ENCODE measurements at regions not wholly inside any gene's neighbourhood (a gene's known extent, or its start where the extent isn't known, plus 50 kb on each side); places are given as distances from the start of the nearest gene placed in this dataset.

DNA sequence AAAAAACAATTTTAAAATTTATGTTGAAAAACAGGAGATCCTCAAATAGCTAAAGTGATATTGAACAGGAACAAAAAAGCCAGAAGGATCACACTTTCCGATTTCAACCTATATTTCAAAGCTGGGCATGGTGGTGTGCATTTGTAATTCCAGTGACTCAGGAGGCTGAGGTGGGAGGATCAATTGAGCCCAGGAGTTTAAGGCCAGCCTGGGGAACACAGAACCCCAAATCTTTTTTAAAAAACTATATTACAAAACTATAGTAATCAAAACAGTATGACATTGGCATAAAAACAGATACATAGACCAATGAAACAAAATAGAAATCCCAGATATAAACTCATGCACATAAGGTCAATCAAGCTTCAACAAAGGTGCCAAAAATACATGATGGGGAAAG, 68.4 kb downstream of the MEX3B start:
- H3K4me2 ChIP-seq (ENCODE audit: low read length) = no peak overlapping the region
- no peaks in the 10 kb centered on the region for H3K79me2 ChIP-seq (ENCODE audit: control insufficient read depth, insufficient read depth, low read length, poor library complexity)
- no peaks in the 10 kb centered on the region for H3K36me3 ChIP-seq (ENCODE audit: control insufficient read depth in 1 of 2, insufficient read depth in 2 of 2, low read length in 2 of 2)
- no peak overlapping the region for H2AFZ ChIP-seq (ENCODE audit: insufficient read depth, low read length, poor library complexity)
- no peak for DNase-seq
- H3K27ac ChIP-seq (ENCODE audit: low read depth, low read length) = no peak overlapping the region
- no CpG with 5 or more reads among the region's 1 CpG for WGBS (ENCODE audit: extremely low coverage, insufficient coverage, insufficient read length)
- no peak overlapping the region for H3K4ac ChIP-seq (ENCODE audit: low read depth, low read length)
- no peaks in the 10 kb centered on the region for H3K4me1 ChIP-seq (ENCODE audit: control insufficient read depth in 1 of 2, insufficient read depth in 2 of 2, low read length in 2 of 2)
- H3K14ac ChIP-seq (ENCODE audit: low read length) = no peak overlapping the region
- H2BK5ac ChIP-seq (ENCODE audit: low read depth, low read length, poor library complexity) = no peak overlapping the region
- H3K9me3 ChIP-seq (ENCODE audit: insufficient read depth, low read depth, low read length) = no peaks in the 10 kb centered on the region
- no peaks in the 10 kb centered on the region for H3K79me1 ChIP-seq (ENCODE audit: low read length)
- no peak overlapping the region for H2BK120ac ChIP-seq (ENCODE audit: insufficient read depth, low read length, poor library complexity)
- no peak overlapping the region for H3K4me3 ChIP-seq (ENCODE audit: low read depth, low read length)
- H4K8ac ChIP-seq (ENCODE audit: low read depth, low read length) = no peak overlapping the region
- H2BK12ac ChIP-seq (ENCODE audit: low read length) = no peak overlapping the region
- no peak overlapping the region for H4K91ac ChIP-seq (ENCODE audit: low read depth, low read length)
- H3K23ac ChIP-seq (ENCODE audit: low read length) = no peak overlapping the region
- no peak overlapping the region for H3K18ac ChIP-seq (ENCODE audit: low read length)
- H3K9ac ChIP-seq (ENCODE audit: low read length) = no peak overlapping the region
- no peaks in the 10 kb centered on the region for H3K27me3 ChIP-seq (ENCODE audit: insufficient read depth, low read length)
- H2AK5ac ChIP-seq (ENCODE audit: low read length) = no peak overlapping the region
- no peak overlapping the region for H4K12ac ChIP-seq (ENCODE audit: low read depth, low read length)

DNA sequence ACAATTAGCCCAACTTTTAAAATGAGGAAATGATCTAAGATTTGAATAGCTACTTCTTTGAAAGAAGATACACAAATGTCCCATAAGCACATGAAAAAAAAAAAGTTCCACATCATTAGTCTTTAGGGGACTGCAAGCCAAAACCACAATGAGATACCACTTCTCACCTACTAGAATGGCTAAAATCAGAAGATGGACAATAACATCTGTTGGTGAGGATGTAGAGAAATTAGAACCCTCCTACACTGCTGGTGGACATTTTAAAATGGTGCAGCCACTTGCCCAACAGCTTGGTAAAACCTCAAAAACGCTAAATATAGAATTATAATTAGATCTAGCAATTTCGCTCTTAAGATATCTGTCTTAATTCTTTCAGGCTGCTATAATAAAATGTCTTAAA, 77.1 kb downstream of the MEX3B start:
- no peak overlapping the region for H3K4me3 ChIP-seq (ENCODE audit: low read depth, low read length)
- no peak overlapping the region for H4K8ac ChIP-seq (ENCODE audit: low read depth, low read length)
- no peaks in the 10 kb centered on the region for H3K79me1 ChIP-seq (ENCODE audit: low read length)
- no peaks in the 10 kb centered on the region for H3K79me2 ChIP-seq (ENCODE audit: control insufficient read depth, insufficient read depth, low read length, poor library complexity)
- no peak overlapping the region for H2BK5ac ChIP-seq (ENCODE audit: low read depth, low read length, poor library complexity)
- H4K91ac ChIP-seq (ENCODE audit: low read depth, low read length) = no peak overlapping the region
- no peaks in the 10 kb centered on the region for H3K4me1 ChIP-seq (ENCODE audit: control insufficient read depth in 1 of 2, insufficient read depth in 2 of 2, low read length in 2 of 2)
- H2BK120ac ChIP-seq (ENCODE audit: insufficient read depth, low read length, poor library complexity) = no peak overlapping the region
- H2BK12ac ChIP-seq (ENCODE audit: low read length) = no peak overlapping the region
- H3K27ac ChIP-seq (ENCODE audit: low read depth, low read length) = no peak overlapping the region
- no peak overlapping the region for H2AK5ac ChIP-seq (ENCODE audit: low read length)
- no peak overlapping the region for H2AFZ ChIP-seq (ENCODE audit: insufficient read depth, low read length, poor library complexity)
- no peaks in the 10 kb centered on the region for H3K9me3 ChIP-seq (ENCODE audit: insufficient read depth, low read depth, low read length)
- no peak overlapping the region for H3K18ac ChIP-seq (ENCODE audit: low read length)
- H3K14ac ChIP-seq (ENCODE audit: low read length) = no peak overlapping the region
- H3K23ac ChIP-seq (ENCODE audit: low read length) = no peak overlapping the region
- no peaks in the 10 kb centered on the region for H3K27me3 ChIP-seq (ENCODE audit: insufficient read depth, low read length)
- no peak overlapping the region for H3K4me2 ChIP-seq (ENCODE audit: low read length)
- peaks cover 0 to 4% of the 10 kb centered on the region in 2 experiments for H3K36me3 ChIP-seq (ENCODE audit: control insufficient read depth in 1 of 2, insufficient read depth in 2 of 2, low read length in 2 of 2)
- H4K12ac ChIP-seq (ENCODE audit: low read depth, low read length) = no peak overlapping the region
- no peak for DNase-seq
- H3K4ac ChIP-seq (ENCODE audit: low read depth, low read length) = no peak overlapping the region
- no CpG with 5 or more reads among the region's 2 CpGs for WGBS (ENCODE audit: extremely low coverage, insufficient coverage, insufficient read length)
- H3K9ac ChIP-seq (ENCODE audit: low read length) = no peak overlapping the region

DNA sequence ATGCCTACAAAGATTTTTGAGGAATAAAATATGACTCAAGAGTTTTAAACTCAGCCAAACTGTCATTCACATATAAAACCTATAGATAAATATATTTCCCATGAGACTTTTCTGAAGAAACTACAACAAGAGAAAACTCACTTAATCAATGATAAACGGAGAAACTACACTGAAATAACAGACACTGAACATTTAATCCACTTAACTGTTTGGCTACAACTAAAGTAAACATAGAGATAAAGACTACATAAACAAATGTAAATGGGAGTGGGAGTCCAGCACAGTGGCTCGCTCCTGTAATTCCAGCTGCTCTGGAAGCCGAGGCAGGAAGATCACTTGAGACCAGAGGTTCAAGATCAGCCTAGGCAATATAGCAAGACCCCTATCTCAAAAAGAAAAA, 79.2 kb downstream of the MEX3B start:
- no peak overlapping the region for H2BK120ac ChIP-seq (ENCODE audit: insufficient read depth, low read length, poor library complexity)
- H3K4me2 ChIP-seq (ENCODE audit: low read length) = no peak overlapping the region
- H3K9me3 ChIP-seq (ENCODE audit: insufficient read depth, low read depth, low read length) = no peaks in the 10 kb centered on the region
- H3K36me3 ChIP-seq (ENCODE audit: control insufficient read depth in 1 of 2, insufficient read depth in 2 of 2, low read length in 2 of 2) = peaks cover 0 to 4% of the 10 kb centered on the region in 2 experiments
- DNase-seq = no peak
- H2BK12ac ChIP-seq (ENCODE audit: low read length) = no peak overlapping the region
- H3K79me1 ChIP-seq (ENCODE audit: low read length) = no peaks in the 10 kb centered on the region
- H2AFZ ChIP-seq (ENCODE audit: insufficient read depth, low read length, poor library complexity) = no peak overlapping the region
- no peak overlapping the region for H4K91ac ChIP-seq (ENCODE audit: low read depth, low read length)
- H3K23ac ChIP-seq (ENCODE audit: low read length) = no peak overlapping the region
- no peak overlapping the region for H4K12ac ChIP-seq (ENCODE audit: low read depth, low read length)
- no peak overlapping the region for H2BK5ac ChIP-seq (ENCODE audit: low read depth, low read length, poor library complexity)
- H3K4me1 ChIP-seq (ENCODE audit: control insufficient read depth in 1 of 2, insufficient read depth in 2 of 2, low read length in 2 of 2) = no peaks in the 10 kb centered on the region
- no peak overlapping the region for H3K27ac ChIP-seq (ENCODE audit: low read depth, low read length)
- H4K8ac ChIP-seq (ENCODE audit: low read depth, low read length) = no peak overlapping the region
- no peak overlapping the region for H3K14ac ChIP-seq (ENCODE audit: low read length)
- no peaks in the 10 kb centered on the region for H3K79me2 ChIP-seq (ENCODE audit: control insufficient read depth, insufficient read depth, low read length, poor library complexity)
- H3K4me3 ChIP-seq (ENCODE audit: low read depth, low read length) = no peak overlapping the region
- no peak overlapping the region for H3K18ac ChIP-seq (ENCODE audit: low read length)
- no peak overlapping the region for H2AK5ac ChIP-seq (ENCODE audit: low read length)
- no CpG with 5 or more reads among the region's 3 CpGs for WGBS (ENCODE audit: extremely low coverage, insufficient coverage, insufficient read length)
- H3K27me3 ChIP-seq (ENCODE audit: insufficient read depth, low read length) = no peaks in the 10 kb centered on the region
- H3K4ac ChIP-seq (ENCODE audit: low read depth, low read length) = no peak overlapping the region
- H3K9ac ChIP-seq (ENCODE audit: low read length) = no peak overlapping the region

DNA sequence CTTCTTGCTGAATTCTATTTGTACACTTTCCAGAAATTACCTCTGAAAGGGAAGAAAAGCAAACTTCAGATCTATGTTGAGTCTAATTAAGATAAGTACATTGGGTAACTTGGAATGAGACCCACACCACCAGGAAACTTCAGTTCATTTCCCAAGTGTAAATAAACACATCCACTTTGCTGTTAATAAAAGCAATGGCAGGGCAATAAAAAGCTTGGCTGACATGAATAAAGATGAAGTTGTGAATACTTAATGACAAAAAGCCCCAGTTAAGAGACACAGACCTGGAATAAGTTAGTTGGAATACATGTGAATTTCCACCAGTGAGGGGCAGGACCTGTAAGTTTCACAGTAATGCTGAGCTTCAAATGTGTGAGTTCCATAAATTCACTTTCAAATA, 83.3 kb downstream of the MEX3B start:
- H4K91ac ChIP-seq (ENCODE audit: low read depth, low read length) = no peak overlapping the region
- H3K23ac ChIP-seq (ENCODE audit: low read length) = no peak overlapping the region
- H3K36me3 ChIP-seq (ENCODE audit: control insufficient read depth in 1 of 2, insufficient read depth in 2 of 2, low read length in 2 of 2) = peaks cover 0 to 4% of the 10 kb centered on the region in 2 experiments
- DNase-seq = no peak
- no peak overlapping the region for H2BK120ac ChIP-seq (ENCODE audit: insufficient read depth, low read length, poor library complexity)
- no peak overlapping the region for H4K8ac ChIP-seq (ENCODE audit: low read depth, low read length)
- H3K27me3 ChIP-seq (ENCODE audit: insufficient read depth, low read length) = no peaks in the 10 kb centered on the region
- H2AFZ ChIP-seq (ENCODE audit: insufficient read depth, low read length, poor library complexity) = no peak overlapping the region
- no peaks in the 10 kb centered on the region for H3K79me1 ChIP-seq (ENCODE audit: low read length)
- H3K4me2 ChIP-seq (ENCODE audit: low read length) = no peak overlapping the region
- H3K18ac ChIP-seq (ENCODE audit: low read length) = no peak overlapping the region
- no peak overlapping the region for H3K14ac ChIP-seq (ENCODE audit: low read length)
- H2BK12ac ChIP-seq (ENCODE audit: low read length) = no peak overlapping the region
- no peaks in the 10 kb centered on the region for H3K9me3 ChIP-seq (ENCODE audit: insufficient read depth, low read depth, low read length)
- H3K9ac ChIP-seq (ENCODE audit: low read length) = no peak overlapping the region
- H2BK5ac ChIP-seq (ENCODE audit: low read depth, low read length, poor library complexity) = no peak overlapping the region
- no peak overlapping the region for H3K4me3 ChIP-seq (ENCODE audit: low read depth, low read length)
- no peak overlapping the region for H2AK5ac ChIP-seq (ENCODE audit: low read length)
- H3K4me1 ChIP-seq (ENCODE audit: control insufficient read depth in 1 of 2, insufficient read depth in 2 of 2, low read length in 2 of 2) = peaks cover 0 to 5% of the 10 kb centered on the region in 2 experiments
- no peak overlapping the region for H4K12ac ChIP-seq (ENCODE audit: low read depth, low read length)
- H3K27ac ChIP-seq (ENCODE audit: low read depth, low read length) = no peak overlapping the region
- no peaks in the 10 kb centered on the region for H3K79me2 ChIP-seq (ENCODE audit: control insufficient read depth, insufficient read depth, low read length, poor library complexity)
- no peak overlapping the region for H3K4ac ChIP-seq (ENCODE audit: low read depth, low read length)
